ENCODE measurements at regions not wholly inside any gene's neighbourhood (a gene's known extent, or its start where the extent isn't known, plus 50 kb on each side); places are given as distances from the start of the nearest gene placed in this dataset.

DNA sequence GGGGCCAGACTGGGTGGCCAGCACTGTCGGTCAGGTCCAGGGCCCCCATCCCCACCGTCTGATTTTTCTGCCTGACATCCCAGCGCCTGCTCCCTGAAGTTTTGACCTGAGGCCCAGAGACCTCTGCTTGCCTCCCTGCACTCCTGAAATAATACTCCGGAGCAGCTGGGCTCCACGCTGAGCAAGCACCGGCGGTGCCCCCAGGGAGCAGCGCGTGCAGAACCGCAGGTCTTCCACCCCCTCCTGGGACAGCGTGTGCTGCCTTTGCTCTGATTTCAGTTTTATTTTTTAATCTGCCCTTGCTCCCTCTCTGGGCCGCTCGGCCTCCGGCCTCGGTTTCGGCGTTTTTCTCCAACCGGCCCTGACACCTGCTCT is 132.4 kb upstream of the GSE1 start:
- Mint-ChIP-seq H3K4me3 (no peak overlapping the region), H3K27ac (no peak overlapping the region), H3K36me3 (ENCODE audit: low read depth) (no peaks in the 10 kb centered on the region), H3K9me3 (no peaks in the 10 kb centered on the region), H3K4me1 (peaks cover 3% of the 10 kb centered on the region), H3K27me3 (ENCODE audit: insufficient read depth) (no peaks in the 10 kb centered on the region)
- DNase-seq = no peak
- no peaks in the 10 kb centered on the region for H3K9me3 ChIP-seq (ENCODE audit: control insufficient read depth, low read length)
- H3K9ac ChIP-seq (ENCODE audit: extremely low read depth, low read length, poor library complexity, severe bottlenecking) = no peak overlapping the region
- no peaks in the 10 kb centered on the region for H3K36me3 ChIP-seq (ENCODE audit: control insufficient read depth, insufficient read depth, low read length)
- TF ChIP-seq CTCF (conservative IDR thresholded peaks at IDR 0.05) = no peak
- no peaks in the 10 kb centered on the region for H3K4me1 ChIP-seq (ENCODE audit: control insufficient read depth, insufficient read depth, low read length)
- no peaks in the 10 kb centered on the region for H3K27me3 ChIP-seq (ENCODE audit: control insufficient read depth, insufficient read depth, low read length, poor library complexity, severe bottlenecking)
- 84 to 85% methylated on average over 15 to 18 of the region's 18 CpGs for WGBS, 2 experiments (ENCODE audit: insufficient coverage in 1 of 2, insufficient read length in 1 of 2)
- H3K27ac ChIP-seq (ENCODE audit: low read depth, low read length) = no peak overlapping the region
- no peak overlapping the region for H3K4me3 ChIP-seq (ENCODE audit: low read length)

DNA sequence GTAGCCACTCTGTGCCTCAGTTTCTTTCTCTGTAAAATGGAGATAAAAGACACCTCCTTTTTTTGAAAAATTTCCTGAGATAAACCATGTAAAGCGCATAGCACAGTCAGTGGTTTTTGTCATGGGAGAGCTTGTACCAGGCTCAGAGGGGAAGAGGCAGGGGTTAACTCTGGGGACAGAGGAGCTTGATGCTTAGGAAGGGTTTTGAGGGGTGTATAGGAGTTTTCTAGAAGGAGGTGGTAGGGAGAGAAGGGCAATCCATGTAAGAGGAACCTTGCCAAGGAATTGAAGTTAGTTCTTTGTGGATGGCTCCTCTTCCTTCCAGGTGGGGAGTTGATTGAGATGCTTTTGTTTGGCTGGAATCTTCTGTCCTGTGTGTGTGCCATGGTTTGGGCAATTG is 131.9 kb upstream of the GSE1 start:
- no peak overlapping the region for H3K4me3 Mint-ChIP-seq
- 90 to 98% methylated on average over 1 of the region's 1 CpG for WGBS, 2 experiments (ENCODE audit: insufficient coverage in 1 of 2, insufficient read length in 1 of 2)

GRCh38 chr16:85481738-85482137 is 131.4 kb upstream of the GSE1 start:
- H3K4me3 ChIP-seq (ENCODE audit: low read length) = no peak overlapping the region
- no peak for DNase-seq
- H3K27ac ChIP-seq (ENCODE audit: low read depth, low read length) = no peak overlapping the region
- H3K4me1 ChIP-seq (ENCODE audit: control insufficient read depth, insufficient read depth, low read length) = no peaks in the 10 kb centered on the region
- Mint-ChIP-seq H3K27me3 (ENCODE audit: insufficient read depth) (no peaks in the 10 kb centered on the region), H3K36me3 (ENCODE audit: low read depth) (no peaks in the 10 kb centered on the region), H3K27ac (no peak overlapping the region), H3K4me1 (peaks cover 3% of the 10 kb centered on the region), H3K9me3 (no peaks in the 10 kb centered on the region), H3K4me3 (no peak overlapping the region)
- WGBS, 2 experiments (ENCODE audit: insufficient coverage in 1 of 2, insufficient read length in 1 of 2) = 88 to 90% methylated on average over 15 to 19 of the region's 19 CpGs
- H3K27me3 ChIP-seq (ENCODE audit: control insufficient read depth, insufficient read depth, low read length, poor library complexity, severe bottlenecking) = no peaks in the 10 kb centered on the region
- H3K36me3 ChIP-seq (ENCODE audit: control insufficient read depth, insufficient read depth, low read length) = no peaks in the 10 kb centered on the region
- H3K9ac ChIP-seq (ENCODE audit: extremely low read depth, low read length, poor library complexity, severe bottlenecking) = no peak overlapping the region
- no peak for TF ChIP-seq CTCF (conservative IDR thresholded peaks at IDR 0.05)
- no peaks in the 10 kb centered on the region for H3K9me3 ChIP-seq (ENCODE audit: control insufficient read depth, low read length)

More for the DNA sequence above, 131.9 kb upstream of the GSE1 start:
- no peak for TF ChIP-seq CTCF (conservative IDR thresholded peaks at IDR 0.05)
- Histone ChIP-seq H3K9ac (ENCODE audit: extremely low read depth, low read length, poor library complexity, severe bottlenecking) (no peak overlapping the region), H3K4me3 (ENCODE audit: low read length) (no peak overlapping the region), H3K9me3 (ENCODE audit: control insufficient read depth, low read length) (no peaks in the 10 kb centered on the region), H3K27ac (ENCODE audit: low read depth, low read length) (no peak overlapping the region), H3K36me3 (ENCODE audit: control insufficient read depth, insufficient read depth, low read length) (no peaks in the 10 kb centered on the region), H3K27me3 (ENCODE audit: control insufficient read depth, insufficient read depth, low read length, poor library complexity, severe bottlenecking) (no peaks in the 10 kb centered on the region), H3K4me1 (ENCODE audit: control insufficient read depth, insufficient read depth, low read length) (no peaks in the 10 kb centered on the region)
- H3K27me3 Mint-ChIP-seq (ENCODE audit: insufficient read depth) = no peaks in the 10 kb centered on the region
- no peaks in the 10 kb centered on the region for H3K9me3 Mint-ChIP-seq
- DNase-seq = no peak
- H3K4me1 Mint-ChIP-seq = peaks cover 3% of the 10 kb centered on the region
- no peak overlapping the region for H3K27ac Mint-ChIP-seq
- H3K36me3 Mint-ChIP-seq (ENCODE audit: low read depth) = no peaks in the 10 kb centered on the region

Data from endodermal cell (in vitro differentiated cells).